Neural cell (in vitro differentiated cells): ENCODE measurements at regions not wholly inside any gene's neighbourhood (a gene's known extent, or its start where the extent isn't known, plus 50 kb on each side); places are given as distances from the start of the nearest gene placed in this dataset.

Experiments
- EP300 ChIP-seq: fragments of 450-650 bp; conservative IDR thresholded peaks from 2 replicates; pipeline ENCODE4 v1.6.1; 2014; ENCODE audit warnings: antibody characterized with exemption, mild to moderate bottlenecking, moderate library complexity; ENCODE audit not compliant: poor library complexity, severe bottlenecking
- EZH2 ChIP-seq: fragments of 200-600, 300-800 bp; shearing (Covaris generic), sonication (generic); IDR thresholded peaks from 2 replicates; pipeline ENCODE4 v1.6.1; 2014; ENCODE audit warnings: antibody characterized with exemption, low read length, borderline replicate concordance, mild to moderate bottlenecking; ENCODE audit not compliant: insufficient read depth, poor library complexity, severe bottlenecking
- MXI1 ChIP-seq: fragments of 450-650 bp; conservative IDR thresholded peaks from 2 replicates; pipeline ENCODE4 v1.6.1; 2014; ENCODE audit warnings: antibody characterized with exemption, mild to moderate bottlenecking; ENCODE audit not compliant: poor library complexity, severe bottlenecking
- POLR2AphosphoS5 ChIP-seq: IDR thresholded peaks from 2 replicates; pipeline ENCODE4 v1.6.1; 2012
- SMC3 ChIP-seq: fragments of 450-650 bp; conservative IDR thresholded peaks from 2 replicates; pipeline ENCODE4 v1.6.1; 2014; ENCODE audit warnings: antibody characterized with exemption, mild to moderate bottlenecking, moderate library complexity; ENCODE audit not compliant: poor library complexity
- TAF1 ChIP-seq: IDR thresholded peaks from 2 replicates; pipeline ENCODE4 v1.6.1; 2012; ENCODE audit warnings: low read depth
- TF ChIP-seq, protein P1 (sequence below): fragments of 450-650 bp; IDR thresholded peaks from 2 replicates; pipeline ENCODE4 v1.5.1; 2014; ENCODE audit warnings: antibody characterized with exemption, mild to moderate bottlenecking, moderate library complexity; ENCODE audit not compliant: poor library complexity, severe bottlenecking

GRCh38 chr19:27890696-27891095 lies 1322.3 kb downstream of the UQCRFS1 start:
- TF ChIP-seq EP300 (no peak), EZH2 (no peak), POLR2AphosphoS5 (no peak), SMC3 (no peak), MXI1 (no peak), TAF1 (no peak)
- TF ChIP-seq, protein P1, sequence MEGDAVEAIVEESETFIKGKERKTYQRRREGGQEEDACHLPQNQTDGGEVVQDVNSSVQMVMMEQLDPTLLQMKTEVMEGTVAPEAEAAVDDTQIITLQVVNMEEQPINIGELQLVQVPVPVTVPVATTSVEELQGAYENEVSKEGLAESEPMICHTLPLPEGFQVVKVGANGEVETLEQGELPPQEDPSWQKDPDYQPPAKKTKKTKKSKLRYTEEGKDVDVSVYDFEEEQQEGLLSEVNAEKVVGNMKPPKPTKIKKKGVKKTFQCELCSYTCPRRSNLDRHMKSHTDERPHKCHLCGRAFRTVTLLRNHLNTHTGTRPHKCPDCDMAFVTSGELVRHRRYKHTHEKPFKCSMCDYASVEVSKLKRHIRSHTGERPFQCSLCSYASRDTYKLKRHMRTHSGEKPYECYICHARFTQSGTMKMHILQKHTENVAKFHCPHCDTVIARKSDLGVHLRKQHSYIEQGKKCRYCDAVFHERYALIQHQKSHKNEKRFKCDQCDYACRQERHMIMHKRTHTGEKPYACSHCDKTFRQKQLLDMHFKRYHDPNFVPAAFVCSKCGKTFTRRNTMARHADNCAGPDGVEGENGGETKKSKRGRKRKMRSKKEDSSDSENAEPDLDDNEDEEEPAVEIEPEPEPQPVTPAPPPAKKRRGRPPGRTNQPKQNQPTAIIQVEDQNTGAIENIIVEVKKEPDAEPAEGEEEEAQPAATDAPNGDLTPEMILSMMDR, result no peak
